Astrocyte of the spinal cord (primary cell): ENCODE measurements at regions not wholly inside any gene's neighbourhood (a gene's known extent, or its start where the extent isn't known, plus 50 kb on each side); places are given as distances from the start of the nearest gene placed in this dataset.

ENCODE experiments used
- DNase-seq: peaks from one replicate; pipeline ENCODE4 v3.0.0; 2011; ENCODE audit warnings: low read depth, low spot score
- H3K4me3 ChIP-seq: 2 replicates; pipeline ENCODE4 v1.5.1; 2011; ENCODE audit warnings: low read depth, mild to moderate bottlenecking, low read length, moderate library complexity
- in situ Hi-C: cut with HindIII; loops from 2 replicates; pipeline ENCODE4 v1.10.0; 2017; ENCODE audit warnings: low sequenced_read_pairs
- TF ChIP-seq, protein P1 (sequence below): IDR thresholded peaks from 2 replicates; pipeline ENCODE4 v1.5.1; 2012; ENCODE audit warnings: low read depth, mild to moderate bottlenecking, low read length, inconsistent platforms

DNA sequence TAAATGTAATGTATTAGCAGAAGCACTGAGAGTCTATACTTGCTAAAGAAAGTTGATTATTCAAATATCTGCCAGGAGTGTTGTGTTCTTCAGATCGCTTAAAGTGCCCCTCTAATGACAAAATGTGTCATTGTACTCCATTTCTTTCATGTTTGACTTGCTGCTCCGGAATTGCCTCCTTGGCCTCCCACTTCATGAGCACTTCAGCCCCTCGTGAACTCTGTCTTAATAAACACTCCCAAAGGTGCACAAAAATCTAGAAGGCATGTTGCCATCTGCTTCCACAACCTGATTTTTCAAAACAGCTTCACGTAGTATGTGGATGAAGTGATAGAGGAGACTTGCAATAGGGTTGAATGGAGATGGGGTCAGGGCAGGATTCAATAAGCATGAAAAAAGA is 396.1 kb downstream of the TDRD15 start:
- DNase-seq: no peak
- in situ Hi-C loops: no loop called here
- TF ChIP-seq, protein P1, sequence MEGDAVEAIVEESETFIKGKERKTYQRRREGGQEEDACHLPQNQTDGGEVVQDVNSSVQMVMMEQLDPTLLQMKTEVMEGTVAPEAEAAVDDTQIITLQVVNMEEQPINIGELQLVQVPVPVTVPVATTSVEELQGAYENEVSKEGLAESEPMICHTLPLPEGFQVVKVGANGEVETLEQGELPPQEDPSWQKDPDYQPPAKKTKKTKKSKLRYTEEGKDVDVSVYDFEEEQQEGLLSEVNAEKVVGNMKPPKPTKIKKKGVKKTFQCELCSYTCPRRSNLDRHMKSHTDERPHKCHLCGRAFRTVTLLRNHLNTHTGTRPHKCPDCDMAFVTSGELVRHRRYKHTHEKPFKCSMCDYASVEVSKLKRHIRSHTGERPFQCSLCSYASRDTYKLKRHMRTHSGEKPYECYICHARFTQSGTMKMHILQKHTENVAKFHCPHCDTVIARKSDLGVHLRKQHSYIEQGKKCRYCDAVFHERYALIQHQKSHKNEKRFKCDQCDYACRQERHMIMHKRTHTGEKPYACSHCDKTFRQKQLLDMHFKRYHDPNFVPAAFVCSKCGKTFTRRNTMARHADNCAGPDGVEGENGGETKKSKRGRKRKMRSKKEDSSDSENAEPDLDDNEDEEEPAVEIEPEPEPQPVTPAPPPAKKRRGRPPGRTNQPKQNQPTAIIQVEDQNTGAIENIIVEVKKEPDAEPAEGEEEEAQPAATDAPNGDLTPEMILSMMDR: no peak
- no peak overlapping the region for H3K4me3 ChIP-seq

DNA sequence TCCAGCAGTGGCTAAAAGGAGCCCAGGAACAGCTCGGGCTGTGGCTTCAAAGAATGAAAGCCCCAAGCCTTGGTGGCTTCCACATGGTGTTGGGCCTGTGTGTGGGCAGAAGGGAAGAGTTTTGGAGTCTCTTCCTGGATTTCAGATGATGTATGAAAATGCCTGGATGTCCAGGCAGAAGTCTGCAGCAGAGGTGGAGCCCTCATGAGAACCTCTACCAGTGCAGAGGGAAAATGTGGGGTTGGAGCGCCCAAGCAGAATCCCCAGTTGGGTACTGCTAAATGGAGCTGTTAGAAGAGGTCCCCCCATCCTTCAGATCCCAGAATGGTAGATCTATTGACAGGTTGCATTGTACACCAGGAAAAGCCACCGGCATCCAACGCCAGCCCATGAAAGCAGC is 412.1 kb downstream of the TDRD15 start:
- DNase-seq: no peak
- TF ChIP-seq, protein P1: no peak
- no peak overlapping the region for H3K4me3 ChIP-seq
- in situ Hi-C loops: no loop called here

DNA sequence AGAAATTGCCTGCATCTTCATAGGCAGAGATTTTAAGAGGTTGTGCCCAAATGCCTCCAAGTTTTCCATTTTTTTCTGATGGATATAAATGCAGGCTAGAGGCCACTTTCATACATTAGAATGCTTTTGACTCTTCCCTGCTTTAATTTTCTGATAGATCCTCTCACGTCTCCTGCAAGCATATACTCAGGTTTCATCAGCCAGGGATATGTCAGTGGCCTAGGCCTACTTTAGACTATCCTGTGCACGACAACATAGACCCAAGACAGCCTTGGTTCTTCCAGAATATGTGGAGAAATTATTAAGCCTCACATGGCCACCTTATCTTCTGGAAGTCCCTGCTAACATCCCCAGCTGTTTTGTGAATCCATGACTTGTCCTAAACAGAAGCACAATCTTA is 415.9 kb downstream of the TDRD15 start:
- H3K4me3 ChIP-seq: no peak overlapping the region
- in situ Hi-C loops: no loop called here
- TF ChIP-seq, protein P1: no peak
- DNase-seq: no peak

DNA sequence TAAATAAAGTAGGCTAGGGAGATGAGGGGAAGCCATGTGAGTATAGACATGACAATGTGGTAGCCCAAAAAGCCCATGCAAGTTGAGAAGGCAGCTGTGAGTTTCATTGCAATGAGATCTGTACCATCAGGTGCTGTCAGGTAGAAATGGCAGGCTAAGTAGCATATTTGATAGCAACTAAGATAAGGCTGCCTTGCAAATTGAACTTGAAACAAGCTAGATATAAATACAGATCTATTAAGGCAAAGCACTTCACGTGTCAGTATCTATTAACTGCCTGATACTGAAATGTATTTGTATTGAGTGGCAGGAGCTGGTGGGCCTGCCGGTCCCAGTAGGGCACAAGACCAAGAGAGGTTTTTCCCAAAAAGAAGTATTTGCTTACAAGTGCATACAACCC is 419.9 kb downstream of the TDRD15 start:
- DNase-seq: no peak
- H3K4me3 ChIP-seq: no peak overlapping the region
- TF ChIP-seq, protein P1: no peak
- in situ Hi-C loops: no loop called here

DNA sequence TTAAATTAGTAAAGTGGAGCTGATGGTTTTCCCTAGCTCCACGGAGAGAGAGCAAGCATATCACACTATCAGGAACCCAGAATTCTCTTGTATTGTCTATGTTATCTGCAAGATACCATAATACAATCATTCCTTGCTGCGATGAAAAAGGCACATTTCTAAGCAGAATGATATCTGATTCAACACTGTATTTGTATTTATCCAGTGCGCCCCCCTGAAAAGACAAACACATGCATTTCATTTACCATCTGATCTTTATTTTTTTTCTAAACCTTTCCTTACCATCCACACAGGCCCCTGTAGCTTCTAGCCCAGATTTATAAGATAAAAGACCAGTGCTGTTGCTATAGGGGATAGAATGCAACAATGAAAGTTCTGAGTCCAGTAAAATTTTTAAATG is 420.6 kb downstream of the TDRD15 start:
- H3K4me3 ChIP-seq: no peak overlapping the region
- TF ChIP-seq, protein P1: no peak
- in situ Hi-C loops: no loop called here
- DNase-seq: no peak

DNA sequence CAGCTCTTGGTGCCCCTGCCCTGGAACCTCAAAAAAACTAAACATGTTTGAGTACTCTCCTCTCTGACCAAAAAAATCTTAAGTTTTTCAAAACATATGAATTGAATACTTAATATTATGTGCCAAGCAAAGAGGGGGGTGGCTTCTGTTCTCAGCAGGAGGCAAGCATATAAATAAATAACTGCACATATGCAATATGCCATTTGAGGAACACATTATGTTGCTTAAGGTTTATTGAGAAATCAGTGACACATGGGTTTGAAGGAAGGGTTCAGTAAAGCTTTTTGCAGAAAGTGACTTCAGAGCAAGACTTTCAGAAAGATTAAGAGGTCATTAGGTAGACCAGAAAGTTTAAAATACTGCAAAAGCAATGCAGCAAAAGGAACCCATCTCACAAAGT is 429.2 kb downstream of the TDRD15 start:
- in situ Hi-C loops: no loop called here
- TF ChIP-seq, protein P1: no peak
- no peak for DNase-seq
- H3K4me3 ChIP-seq: no peak overlapping the region

DNA sequence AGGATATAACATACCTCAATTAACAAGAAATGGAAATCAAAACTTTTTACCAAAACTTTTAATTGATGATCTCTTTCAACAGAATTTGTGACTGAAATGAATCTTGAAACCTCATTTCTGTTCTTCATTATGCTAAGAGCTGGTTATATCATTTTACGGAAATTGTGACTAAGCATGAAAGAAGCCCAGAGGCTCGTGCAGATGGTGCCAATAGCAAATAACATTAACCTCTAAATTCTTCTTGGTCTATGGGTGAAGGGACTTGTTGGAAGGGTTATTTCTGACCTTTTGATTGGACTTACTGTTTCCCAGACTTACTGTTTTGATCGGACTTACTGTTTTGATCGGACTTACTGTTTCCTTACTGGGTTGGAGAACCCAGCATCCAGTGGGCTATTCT is 435.6 kb downstream of the TDRD15 start:
- in situ Hi-C loops: no loop called here
- no peak overlapping the region for H3K4me3 ChIP-seq

More for the DNA sequence above, 435.6 kb downstream of the TDRD15 start:
- no peak for DNase-seq
- TF ChIP-seq, protein P1: no peak
